Stimulated activated CD8-positive, alpha-beta memory T cell treated with anti-CD3 and anti-CD28 coated beads, Interleukin-7, amount 100 ng/mL, for 4 hours (primary cell): ENCODE measurements at regions not wholly inside any gene's neighbourhood (a gene's known extent, or its start where the extent isn't known, plus 50 kb on each side); places are given as distances from the start of the nearest gene placed in this dataset.
"Not testable (repeated sequence)": the region's sequence is repeated elsewhere in the genome, so short reads cannot be mapped to it uniquely, and the experiment has no call there.

Experiments
- DNase-seq, 2 donors: peaks; one replicate each; pipeline ENCODE4 v3.0.0-alpha.2; 2020; ENCODE audit warnings: low read depth in 2 of 2

DNA sequence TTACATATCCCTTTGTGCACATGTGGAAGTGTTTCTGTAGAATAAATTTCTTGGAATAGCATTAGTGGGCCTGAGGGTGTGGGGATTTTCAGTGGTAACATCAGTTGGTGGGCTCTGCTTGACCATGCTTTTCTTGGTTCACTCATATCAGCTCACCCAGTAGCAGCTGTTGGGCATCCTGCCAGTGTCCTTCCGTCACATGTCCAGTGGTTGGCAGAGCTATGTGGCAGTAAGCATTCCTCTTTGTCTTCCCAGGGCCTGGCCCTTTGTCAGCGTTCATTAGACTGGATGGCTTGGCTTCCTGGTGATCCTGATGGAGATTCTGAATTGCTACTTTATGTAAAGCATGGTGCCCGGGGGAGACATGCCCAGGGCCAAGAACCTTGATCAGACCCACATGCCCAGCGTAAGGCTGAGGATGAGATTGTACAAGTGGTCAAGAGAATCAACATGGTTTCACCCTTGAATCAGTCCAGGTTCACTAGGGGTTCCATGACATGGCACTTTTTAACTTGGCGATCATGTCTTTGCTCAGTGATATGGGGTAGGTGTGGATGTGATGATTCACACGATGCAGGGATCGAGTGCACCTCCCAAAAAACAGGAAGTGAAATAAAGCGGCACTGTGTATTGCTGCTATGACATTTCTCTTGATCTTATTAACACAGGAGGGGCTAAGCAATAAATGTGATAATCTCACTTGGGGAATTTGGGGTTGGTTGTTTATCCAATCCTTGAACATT is 72.1 kb upstream of the IGFBP7 start:
- DNase-seq = no peak

DNA sequence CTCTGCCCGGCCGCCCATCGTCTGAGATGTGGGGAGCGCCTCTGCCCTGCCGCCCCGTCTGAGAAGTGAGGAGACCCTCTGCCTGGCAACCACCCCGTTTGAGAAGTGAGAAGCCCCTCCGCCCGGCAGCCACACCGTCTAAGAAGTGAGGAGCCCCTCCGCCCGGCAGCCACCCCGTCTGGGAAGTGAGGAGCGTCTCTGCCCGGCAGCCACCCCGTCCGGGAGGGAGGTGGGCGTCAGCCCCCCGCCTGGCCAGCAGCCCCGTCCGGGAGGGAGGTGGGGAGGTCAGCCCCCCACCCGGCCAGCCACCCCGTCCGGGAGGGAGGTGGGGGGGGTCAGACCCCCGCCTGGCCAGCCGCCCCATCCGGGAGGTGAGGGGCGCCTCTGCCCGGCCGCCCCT is 63.0 kb upstream of the IGFBP7 start:
- not testable (repeated sequence) for DNase-seq

DNA sequence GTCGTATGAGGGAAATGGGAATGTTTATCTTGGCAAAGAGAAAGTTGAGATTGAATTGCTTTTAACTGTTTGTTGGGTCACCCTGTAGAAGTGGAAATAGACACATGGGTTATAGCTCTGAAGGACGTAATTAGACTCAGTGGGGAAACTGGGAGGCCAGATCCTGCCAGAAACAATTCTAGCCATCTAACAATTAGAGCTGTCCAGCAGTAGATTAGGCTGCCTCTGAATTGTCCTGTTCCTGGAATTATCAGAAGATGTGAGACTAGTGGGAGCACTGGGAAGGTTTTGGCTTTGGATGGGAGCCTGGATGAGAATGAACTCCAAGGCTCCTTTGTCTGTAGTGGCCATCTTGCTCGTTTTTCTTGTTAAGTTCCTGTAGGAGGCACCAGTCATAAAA is 61.9 kb upstream of the IGFBP7 start:
- DNase-seq = no peak

DNA sequence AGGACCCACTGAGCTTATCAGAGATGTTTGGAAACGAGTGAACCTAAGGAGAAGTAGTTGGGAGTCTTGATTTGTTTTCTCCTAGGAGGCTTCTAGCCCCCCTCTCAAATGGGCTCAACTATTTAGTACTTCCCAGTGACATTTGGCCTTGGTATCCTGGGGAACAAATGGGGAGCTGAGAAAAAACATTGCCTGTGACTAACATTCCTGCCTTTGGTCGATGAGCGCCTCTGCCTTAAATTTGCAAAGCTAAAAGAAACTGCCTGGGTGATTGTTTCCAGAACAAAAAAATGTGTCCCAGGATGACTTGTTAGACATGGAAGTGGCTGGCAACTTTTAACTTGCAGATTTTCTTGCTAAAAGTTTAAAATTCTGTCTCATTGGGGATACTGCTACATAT is 58.8 kb upstream of the IGFBP7 start:
- no peak for DNase-seq

DNA sequence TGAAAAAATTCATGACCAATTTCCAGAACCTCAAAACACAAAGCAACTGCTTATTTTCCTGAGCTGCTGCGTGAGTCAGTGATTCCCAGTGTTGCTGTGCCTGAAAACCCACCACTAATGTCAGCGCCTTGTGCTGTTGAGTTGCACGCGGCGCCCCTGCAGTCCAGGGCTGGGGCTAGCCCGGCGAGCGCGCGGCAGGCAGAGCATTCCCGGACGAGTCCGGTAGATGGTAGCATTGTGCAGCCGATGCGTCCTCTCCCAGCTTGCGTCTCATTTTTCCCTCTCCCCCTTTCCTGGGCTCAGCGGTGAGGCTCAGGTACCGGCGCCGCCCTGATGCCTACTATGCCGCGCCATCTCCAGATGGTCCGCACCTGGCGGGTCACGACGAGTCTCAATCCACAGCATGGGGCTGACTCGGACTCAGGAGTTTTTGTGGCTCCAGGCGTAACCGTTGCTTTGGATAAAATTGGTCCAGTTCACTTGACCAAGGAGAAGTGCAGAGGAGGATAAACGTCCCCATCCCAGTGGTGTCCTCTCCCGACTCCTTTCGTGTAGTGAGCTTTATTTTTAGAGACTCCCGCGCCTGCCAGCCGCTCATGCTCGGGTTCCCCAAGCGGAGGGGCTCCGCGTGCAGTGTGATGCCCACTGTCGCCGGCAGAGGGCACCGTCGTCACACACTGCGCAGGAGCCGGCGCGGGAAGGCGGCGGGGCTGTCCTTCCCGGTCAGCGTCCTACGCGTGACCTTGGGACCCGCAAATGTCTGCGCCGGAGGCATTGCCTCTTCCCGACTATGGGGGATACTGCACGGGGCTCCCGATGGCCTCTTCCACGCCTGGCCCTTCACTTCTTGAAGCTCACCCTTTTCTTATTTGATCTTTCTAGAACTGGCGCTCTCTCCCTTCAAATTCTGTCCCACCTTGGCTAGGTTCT is 53.6 kb upstream of the IGFBP7 start:
- DNase-seq = peak; percentile 13 to 59

DNA sequence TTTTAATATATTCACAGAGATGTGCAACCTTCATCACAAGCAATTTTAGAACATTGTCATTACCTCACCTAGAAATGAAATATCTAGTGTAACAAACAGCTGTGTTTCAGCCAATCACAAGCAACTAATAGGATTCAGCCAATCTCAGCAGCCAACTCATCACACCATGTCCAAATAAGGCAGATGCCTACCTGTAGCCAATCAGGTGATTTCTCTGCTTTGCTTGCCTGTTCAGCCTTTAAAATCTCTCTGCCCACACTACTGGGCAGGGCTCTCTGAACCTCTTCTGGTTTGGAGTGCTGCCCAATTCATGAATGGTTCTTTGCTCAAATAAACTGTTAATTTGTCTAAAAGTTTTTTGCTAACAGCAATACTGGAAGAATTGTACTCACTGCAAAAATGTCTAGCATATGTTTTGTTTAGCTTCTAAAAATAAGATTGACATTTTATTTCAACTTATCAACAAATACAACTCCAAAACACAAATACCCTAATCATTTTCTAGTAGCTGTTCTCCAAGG is 52.4 kb upstream of the IGFBP7 start:
- no peak for DNase-seq
